Activated naive CD4-positive, alpha-beta T cell treated with anti-CD3 and anti-CD28 coated beads, Interleukin-2, amount 10 ng/mL, durations not matched to agents 7 days and 5 days (primary cell): ENCODE measurements at regions not wholly inside any gene's neighbourhood (a gene's known extent, or its start where the extent isn't known, plus 50 kb on each side); places are given as distances from the start of the nearest gene placed in this dataset.

Experiments
- CTCF ChIA-PET: fragments of 350-600 bp; sonication (Branson Sonifier 250); formaldehyde crosslinking; loops from one replicate; lab custom pipeline; 2021; ENCODE audit warnings: antibody characterized with exemption; lab: Charles Lee
- DNase-seq: peaks from one replicate; pipeline ENCODE4 v3.0.0-alpha.2; 2020
- H3K27ac Mint-ChIP-seq: one replicate; pipeline ENCODE4 v1.8.0; 2021; ENCODE audit warnings: mild to moderate bottlenecking, moderate library complexity, mixed read lengths
- H3K27me3 Mint-ChIP-seq: one replicate; pipeline ENCODE4 v1.8.0; 2021; ENCODE audit warnings: mild to moderate bottlenecking, mixed read lengths
- H3K36me3 Mint-ChIP-seq: one replicate; pipeline ENCODE4 v1.8.0; 2021; ENCODE audit warnings: mixed read lengths
- H3K4me1 Mint-ChIP-seq: one replicate; pipeline ENCODE4 v1.8.0; 2021; ENCODE audit warnings: mixed read lengths
- H3K4me3 Mint-ChIP-seq: one replicate; pipeline ENCODE4 v1.8.0; 2021; ENCODE audit warnings: mild to moderate bottlenecking, moderate library complexity, mixed read lengths
- H3K9me3 Mint-ChIP-seq: one replicate; pipeline ENCODE4 v1.8.0; 2021; ENCODE audit warnings: mixed read lengths

GRCh38 chr5:164188733-164189148 lies 683.3 kb downstream of the MAT2B start:
- Mint-ChIP-seq H3K27ac (no peak overlapping the region), H3K4me1 (no peaks in the 10 kb centered on the region), H3K27me3 (no peaks in the 10 kb centered on the region), H3K36me3 (no peaks in the 10 kb centered on the region), H3K9me3 (peaks cover 1% of the 10 kb centered on the region), H3K4me3 (no peak overlapping the region)
- no peak for DNase-seq
- CTCF ChIA-PET, result no interaction called here

GRCh38 chr5:164191240-164191639 lies 685.8 kb downstream of the MAT2B start:
- Mint-ChIP-seq H3K27me3 (no peaks in the 10 kb centered on the region), H3K36me3 (no peaks in the 10 kb centered on the region), H3K4me3 (no peak overlapping the region), H3K4me1 (no peaks in the 10 kb centered on the region), H3K27ac (no peak overlapping the region), H3K9me3 (peaks cover 5% of the 10 kb centered on the region)
- DNase-seq, result no peak
- CTCF ChIA-PET, result no interaction called here

GRCh38 chr5:164202338-164202737 lies 696.9 kb downstream of the MAT2B start:
- CTCF ChIA-PET, result no interaction called here
- H3K9me3 Mint-ChIP-seq, result no peaks in the 10 kb centered on the region
- H3K27me3 Mint-ChIP-seq, result no peaks in the 10 kb centered on the region
- H3K4me1 Mint-ChIP-seq, result no peaks in the 10 kb centered on the region
- H3K27ac Mint-ChIP-seq, result no peak overlapping the region
- no peak for DNase-seq
- H3K36me3 Mint-ChIP-seq, result no peaks in the 10 kb centered on the region
- H3K4me3 Mint-ChIP-seq, result no peak overlapping the region

GRCh38 chr5:164203581-164204225 lies 698.3 kb downstream of the MAT2B start:
- Mint-ChIP-seq H3K27ac (no peak overlapping the region), H3K36me3 (no peaks in the 10 kb centered on the region), H3K9me3 (peaks cover 3% of the 10 kb centered on the region), H3K27me3 (no peaks in the 10 kb centered on the region), H3K4me3 (no peak overlapping the region), H3K4me1 (no peaks in the 10 kb centered on the region)
- CTCF ChIA-PET, result no interaction called here
- DNase-seq, result no peak

- Mint-ChIP-seq H3K4me1 (no peaks in the 10 kb centered on the region), H3K36me3 (no peaks in the 10 kb centered on the region), H3K9me3 (peaks cover 3% of the 10 kb centered on the region), H3K27me3 (no peaks in the 10 kb centered on the region), H3K4me3 (no peak overlapping the region), H3K27ac (no peak overlapping the region)
- DNase-seq, result no peak
- CTCF ChIA-PET, result no interaction called here
Observed at GRCh38 chr5:164204338-164204946, 699.0 kb downstream of the MAT2B start.

- Mint-ChIP-seq H3K27me3 (no peaks in the 10 kb centered on the region), H3K9me3 (peaks cover 3% of the 10 kb centered on the region), H3K27ac (no peak overlapping the region), H3K36me3 (no peaks in the 10 kb centered on the region), H3K4me1 (no peaks in the 10 kb centered on the region), H3K4me3 (no peak overlapping the region)
- DNase-seq, result no peak
- CTCF ChIA-PET, result no interaction called here
Observed at GRCh38 chr5:164206196-164206595, 700.8 kb downstream of the MAT2B start.

- Mint-ChIP-seq H3K36me3 (no peaks in the 10 kb centered on the region), H3K4me3 (no peak overlapping the region), H3K27ac (no peak overlapping the region), H3K9me3 (peaks cover 3% of the 10 kb centered on the region), H3K27me3 (no peaks in the 10 kb centered on the region), H3K4me1 (no peaks in the 10 kb centered on the region)
- no peak for DNase-seq
- CTCF ChIA-PET, result no interaction called here
Observed at GRCh38 chr5:164207646-164208045, 702.2 kb downstream of the MAT2B start.

- DNase-seq, result no peak
- no peaks in the 10 kb centered on the region for H3K4me1 Mint-ChIP-seq
- no peaks in the 10 kb centered on the region for H3K27me3 Mint-ChIP-seq
- no peak overlapping the region for H3K27ac Mint-ChIP-seq
- CTCF ChIA-PET, result no interaction called here
- peaks cover 3% of the 10 kb centered on the region for H3K9me3 Mint-ChIP-seq
- H3K4me3 Mint-ChIP-seq, result no peak overlapping the region
- H3K36me3 Mint-ChIP-seq, result no peaks in the 10 kb centered on the region
Observed at GRCh38 chr5:164210491-164210890, 705.1 kb downstream of the MAT2B start.

GRCh38 chr5:164214698-164215097 lies 709.3 kb downstream of the MAT2B start:
- no peak for DNase-seq
- Mint-ChIP-seq H3K9me3 (no peaks in the 10 kb centered on the region), H3K36me3 (no peaks in the 10 kb centered on the region), H3K27ac (no peak overlapping the region), H3K27me3 (no peaks in the 10 kb centered on the region), H3K4me1 (no peaks in the 10 kb centered on the region), H3K4me3 (no peak overlapping the region)
- CTCF ChIA-PET, result no interaction called here

GRCh38 chr5:164217464-164217863 lies 712.0 kb downstream of the MAT2B start:
- no peaks in the 10 kb centered on the region for H3K4me1 Mint-ChIP-seq
- CTCF ChIA-PET, result no interaction called here
- no peaks in the 10 kb centered on the region for H3K27me3 Mint-ChIP-seq
- no peaks in the 10 kb centered on the region for H3K36me3 Mint-ChIP-seq
- DNase-seq, result no peak
- no peaks in the 10 kb centered on the region for H3K9me3 Mint-ChIP-seq
- no peak overlapping the region for H3K4me3 Mint-ChIP-seq
- H3K27ac Mint-ChIP-seq, result no peak overlapping the region

GRCh38 chr5:164220522-164220921 lies 715.1 kb downstream of the MAT2B start:
- Mint-ChIP-seq H3K4me3 (no peak overlapping the region), H3K27me3 (no peaks in the 10 kb centered on the region), H3K27ac (no peak overlapping the region), H3K36me3 (no peaks in the 10 kb centered on the region), H3K4me1 (no peaks in the 10 kb centered on the region), H3K9me3 (peaks cover 2% of the 10 kb centered on the region)
- no peak for DNase-seq
- CTCF ChIA-PET, result no interaction called here

- no peaks in the 10 kb centered on the region for H3K36me3 Mint-ChIP-seq
- no peaks in the 10 kb centered on the region for H3K4me1 Mint-ChIP-seq
- H3K27me3 Mint-ChIP-seq, result no peaks in the 10 kb centered on the region
- no peak overlapping the region for H3K4me3 Mint-ChIP-seq
- no peak overlapping the region for H3K27ac Mint-ChIP-seq
- H3K9me3 Mint-ChIP-seq, result peaks cover 6% of the 10 kb centered on the region
- CTCF ChIA-PET, result no interaction called here
- no peak for DNase-seq
Observed at GRCh38 chr5:164224236-164224635, 718.8 kb downstream of the MAT2B start.

- Mint-ChIP-seq H3K27me3 (no peaks in the 10 kb centered on the region), H3K36me3 (no peaks in the 10 kb centered on the region), H3K27ac (no peak overlapping the region), H3K4me3 (no peak overlapping the region), H3K4me1 (no peaks in the 10 kb centered on the region), H3K9me3 (peaks cover 6% of the 10 kb centered on the region)
- DNase-seq, result no peak
- CTCF ChIA-PET, result no interaction called here
Observed at GRCh38 chr5:164224772-164225171, 719.4 kb downstream of the MAT2B start.

- Mint-ChIP-seq H3K9me3 (peaks cover 7% of the 10 kb centered on the region), H3K4me3 (no peak overlapping the region), H3K27me3 (no peaks in the 10 kb centered on the region), H3K36me3 (no peaks in the 10 kb centered on the region), H3K27ac (no peak overlapping the region), H3K4me1 (no peaks in the 10 kb centered on the region)
- DNase-seq, result no peak
- CTCF ChIA-PET, result no interaction called here
Observed at GRCh38 chr5:164230341-164230740, 724.9 kb downstream of the MAT2B start.

GRCh38 chr5:164233791-164234190 lies 728.4 kb downstream of the MAT2B start:
- DNase-seq, result no peak
- H3K36me3 Mint-ChIP-seq, result no peaks in the 10 kb centered on the region
- no peaks in the 10 kb centered on the region for H3K4me1 Mint-ChIP-seq
- no peak overlapping the region for H3K27ac Mint-ChIP-seq
- CTCF ChIA-PET, result no interaction called here
- no peaks in the 10 kb centered on the region for H3K27me3 Mint-ChIP-seq
- no peak overlapping the region for H3K4me3 Mint-ChIP-seq
- H3K9me3 Mint-ChIP-seq, result peaks cover 6% of the 10 kb centered on the region
